SK-N-SH treated with all-trans-retinoic acid at 6 μM for 48 hours (cell line): ENCODE measurements at regions not wholly inside any gene's neighbourhood (a gene's known extent, or its start where the extent isn't known, plus 50 kb on each side); places are given as distances from the start of the nearest gene placed in this dataset.

Experiments used
- ARNTL ChIP-seq: fragments of 450-650 bp; formaldehyde crosslinking; IDR thresholded peaks from 2 replicates; pipeline ENCODE4 v1.5.0; 2020; ENCODE audit warnings: low read depth, mild to moderate bottlenecking, moderate library complexity, borderline replicate concordance
- ESRRG ChIP-seq: fragments of 250-450 bp; sonication (Bioruptor Pico); IDR thresholded peaks from 2 replicates; pipeline ENCODE4 v1.6.1; 2021; ENCODE audit warnings: mild to moderate bottlenecking
- GLIS3 ChIP-seq: fragments of 250-450 bp; sonication (Bioruptor Pico); IDR thresholded peaks from 2 replicates; pipeline ENCODE4 v1.5.0; 2020; ENCODE audit warnings: mild to moderate bottlenecking, moderate library complexity
- OSR1 ChIP-seq: fragments of 250-450 bp; sonication (Bioruptor Pico); IDR thresholded peaks from 2 replicates; pipeline ENCODE4 v1.8.0; 2022; ENCODE audit warnings: moderate library complexity, mild to moderate bottlenecking, inconsistent platforms
- ZNF70 ChIP-seq: fragments of 450-650 bp; formaldehyde crosslinking; IDR thresholded peaks from 2 replicates; pipeline ENCODE4 v1.5.0; 2020; ENCODE audit warnings: mild to moderate bottlenecking, moderate library complexity
- ZNF8 ChIP-seq: fragments of 450-650 bp; formaldehyde crosslinking; IDR thresholded peaks from 2 replicates; pipeline ENCODE4 v1.5.0; 2020; ENCODE audit warnings: mild to moderate bottlenecking, moderate library complexity
- TF ChIP-seq, protein P1 (sequence below): fragments of 250-450 bp; sonication (Bioruptor Pico); IDR thresholded peaks from 2 replicates; pipeline ENCODE4 v1.8.0; 2021; ENCODE audit warnings: low read depth, mild to moderate bottlenecking, moderate library complexity, borderline replicate concordance
- TF ChIP-seq, protein P2 (sequence below): fragments of 250-450 bp; sonication (Bioruptor Pico); IDR thresholded peaks from 2 replicates; pipeline ENCODE4 v1.8.0; 2020; ENCODE audit warnings: mild to moderate bottlenecking, moderate library complexity, borderline replicate concordance
- TF ChIP-seq, protein P3 (sequence below): fragments of 250-450 bp; sonication (Bioruptor Pico); IDR thresholded peaks from 2 replicates; pipeline ENCODE4 v1.5.1; 2021; ENCODE audit warnings: mild to moderate bottlenecking, moderate library complexity
- TF ChIP-seq, protein P4 (sequence below): fragments of 250-450 bp; sonication (Bioruptor Pico); IDR thresholded peaks from 2 replicates; pipeline ENCODE4 v1.5.0; 2020; ENCODE audit warnings: mild to moderate bottlenecking, moderate library complexity

DNA sequence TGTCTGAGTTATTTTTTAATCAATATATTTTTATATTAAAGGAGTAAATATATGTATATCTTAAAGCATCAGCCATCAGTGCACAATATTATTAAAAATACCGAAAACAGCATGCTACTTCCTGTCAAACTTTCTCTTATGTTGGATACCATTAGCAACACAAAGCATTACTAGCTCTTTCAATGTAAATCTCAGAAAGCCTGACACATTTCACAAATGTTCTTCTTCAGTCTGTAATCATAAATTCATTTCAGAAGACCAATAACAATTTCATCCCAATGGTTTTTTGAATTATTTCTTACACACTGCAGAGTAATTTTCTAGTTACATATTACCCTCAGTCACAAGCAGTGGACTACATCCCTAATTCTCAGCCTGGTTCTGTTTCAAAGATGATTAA is 226.9 kb downstream of the LRRK2 start:
- TF ChIP-seq ZNF8 (CRISPR knock-in tag) (no peak), ARNTL (no peak), ZNF70 (CRISPR knock-in tag) (no peak), GLIS3 (CRISPR knock-in tag) (no peak), OSR1 (CRISPR knock-in tag) (no peak), ESRRG (CRISPR knock-in tag) (no peak)
- TF ChIP-seq, protein P1, sequence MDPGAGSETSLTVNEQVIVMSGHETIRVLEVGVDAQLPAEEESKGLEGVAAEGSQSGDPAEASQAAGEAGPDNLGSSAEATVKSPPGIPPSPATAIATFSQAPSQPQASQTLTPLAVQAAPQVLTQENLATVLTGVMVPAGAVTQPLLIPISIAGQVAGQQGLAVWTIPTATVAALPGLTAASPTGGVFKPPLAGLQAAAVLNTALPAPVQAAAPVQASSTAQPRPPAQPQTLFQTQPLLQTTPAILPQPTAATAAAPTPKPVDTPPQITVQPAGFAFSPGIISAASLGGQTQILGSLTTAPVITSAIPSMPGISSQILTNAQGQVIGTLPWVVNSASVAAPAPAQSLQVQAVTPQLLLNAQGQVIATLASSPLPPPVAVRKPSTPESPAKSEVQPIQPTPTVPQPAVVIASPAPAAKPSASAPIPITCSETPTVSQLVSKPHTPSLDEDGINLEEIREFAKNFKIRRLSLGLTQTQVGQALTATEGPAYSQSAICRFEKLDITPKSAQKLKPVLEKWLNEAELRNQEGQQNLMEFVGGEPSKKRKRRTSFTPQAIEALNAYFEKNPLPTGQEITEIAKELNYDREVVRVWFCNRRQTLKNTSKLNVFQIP: no peak
- TF ChIP-seq, protein P2, sequence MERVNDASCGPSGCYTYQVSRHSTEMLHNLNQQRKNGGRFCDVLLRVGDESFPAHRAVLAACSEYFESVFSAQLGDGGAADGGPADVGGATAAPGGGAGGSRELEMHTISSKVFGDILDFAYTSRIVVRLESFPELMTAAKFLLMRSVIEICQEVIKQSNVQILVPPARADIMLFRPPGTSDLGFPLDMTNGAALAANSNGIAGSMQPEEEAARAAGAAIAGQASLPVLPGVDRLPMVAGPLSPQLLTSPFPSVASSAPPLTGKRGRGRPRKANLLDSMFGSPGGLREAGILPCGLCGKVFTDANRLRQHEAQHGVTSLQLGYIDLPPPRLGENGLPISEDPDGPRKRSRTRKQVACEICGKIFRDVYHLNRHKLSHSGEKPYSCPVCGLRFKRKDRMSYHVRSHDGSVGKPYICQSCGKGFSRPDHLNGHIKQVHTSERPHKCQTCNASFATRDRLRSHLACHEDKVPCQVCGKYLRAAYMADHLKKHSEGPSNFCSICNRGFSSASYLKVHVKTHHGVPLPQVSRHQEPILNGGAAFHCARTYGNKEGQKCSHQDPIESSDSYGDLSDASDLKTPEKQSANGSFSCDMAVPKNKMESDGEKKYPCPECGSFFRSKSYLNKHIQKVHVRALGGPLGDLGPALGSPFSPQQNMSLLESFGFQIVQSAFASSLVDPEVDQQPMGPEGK (CRISPR knock-in tag): no peak
- TF ChIP-seq, protein P3, sequence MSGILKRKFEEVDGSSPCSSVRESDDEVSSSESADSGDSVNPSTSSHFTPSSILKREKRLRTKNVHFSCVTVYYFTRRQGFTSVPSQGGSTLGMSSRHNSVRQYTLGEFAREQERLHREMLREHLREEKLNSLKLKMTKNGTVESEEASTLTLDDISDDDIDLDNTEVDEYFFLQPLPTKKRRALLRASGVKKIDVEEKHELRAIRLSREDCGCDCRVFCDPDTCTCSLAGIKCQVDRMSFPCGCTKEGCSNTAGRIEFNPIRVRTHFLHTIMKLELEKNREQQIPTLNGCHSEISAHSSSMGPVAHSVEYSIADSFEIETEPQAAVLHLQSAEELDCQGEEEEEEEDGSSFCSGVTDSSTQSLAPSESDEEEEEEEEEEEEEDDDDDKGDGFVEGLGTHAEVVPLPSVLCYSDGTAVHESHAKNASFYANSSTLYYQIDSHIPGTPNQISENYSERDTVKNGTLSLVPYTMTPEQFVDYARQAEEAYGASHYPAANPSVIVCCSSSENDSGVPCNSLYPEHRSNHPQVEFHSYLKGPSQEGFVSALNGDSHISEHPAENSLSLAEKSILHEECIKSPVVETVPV: no peak
- TF ChIP-seq, protein P4, sequence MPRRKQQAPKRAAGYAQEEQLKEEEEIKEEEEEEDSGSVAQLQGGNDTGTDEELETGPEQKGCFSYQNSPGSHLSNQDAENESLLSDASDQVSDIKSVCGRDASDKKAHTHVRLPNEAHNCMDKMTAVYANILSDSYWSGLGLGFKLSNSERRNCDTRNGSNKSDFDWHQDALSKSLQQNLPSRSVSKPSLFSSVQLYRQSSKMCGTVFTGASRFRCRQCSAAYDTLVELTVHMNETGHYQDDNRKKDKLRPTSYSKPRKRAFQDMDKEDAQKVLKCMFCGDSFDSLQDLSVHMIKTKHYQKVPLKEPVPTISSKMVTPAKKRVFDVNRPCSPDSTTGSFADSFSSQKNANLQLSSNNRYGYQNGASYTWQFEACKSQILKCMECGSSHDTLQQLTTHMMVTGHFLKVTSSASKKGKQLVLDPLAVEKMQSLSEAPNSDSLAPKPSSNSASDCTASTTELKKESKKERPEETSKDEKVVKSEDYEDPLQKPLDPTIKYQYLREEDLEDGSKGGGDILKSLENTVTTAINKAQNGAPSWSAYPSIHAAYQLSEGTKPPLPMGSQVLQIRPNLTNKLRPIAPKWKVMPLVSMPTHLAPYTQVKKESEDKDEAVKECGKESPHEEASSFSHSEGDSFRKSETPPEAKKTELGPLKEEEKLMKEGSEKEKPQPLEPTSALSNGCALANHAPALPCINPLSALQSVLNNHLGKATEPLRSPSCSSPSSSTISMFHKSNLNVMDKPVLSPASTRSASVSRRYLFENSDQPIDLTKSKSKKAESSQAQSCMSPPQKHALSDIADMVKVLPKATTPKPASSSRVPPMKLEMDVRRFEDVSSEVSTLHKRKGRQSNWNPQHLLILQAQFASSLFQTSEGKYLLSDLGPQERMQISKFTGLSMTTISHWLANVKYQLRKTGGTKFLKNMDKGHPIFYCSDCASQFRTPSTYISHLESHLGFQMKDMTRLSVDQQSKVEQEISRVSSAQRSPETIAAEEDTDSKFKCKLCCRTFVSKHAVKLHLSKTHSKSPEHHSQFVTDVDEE (CRISPR knock-in tag): no peak
